ENCODE measurements at regions not wholly inside any gene's neighbourhood (a gene's known extent, or its start where the extent isn't known, plus 50 kb on each side); places are given as distances from the start of the nearest gene placed in this dataset.

DNA sequence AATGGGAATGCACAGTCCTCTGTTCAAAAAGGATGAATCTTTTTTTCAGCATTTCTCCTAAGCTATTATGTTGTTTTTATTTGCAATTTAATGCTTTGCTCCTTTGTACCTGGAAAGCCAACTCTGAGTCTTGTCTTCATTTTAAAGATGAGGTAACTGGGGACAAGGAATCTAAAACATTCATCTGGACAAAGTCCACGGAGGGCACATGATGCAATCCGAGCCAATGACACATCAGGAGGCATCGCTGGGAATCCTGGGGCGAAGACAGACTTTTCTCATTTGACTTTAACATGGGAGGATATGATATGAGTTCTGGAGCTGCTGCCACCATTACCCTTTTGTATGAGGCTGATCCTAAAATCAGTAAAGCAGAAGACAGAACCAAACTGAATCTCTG lies 116.5 kb upstream of the REG3G start:
- TF ChIP-seq, protein P1, sequence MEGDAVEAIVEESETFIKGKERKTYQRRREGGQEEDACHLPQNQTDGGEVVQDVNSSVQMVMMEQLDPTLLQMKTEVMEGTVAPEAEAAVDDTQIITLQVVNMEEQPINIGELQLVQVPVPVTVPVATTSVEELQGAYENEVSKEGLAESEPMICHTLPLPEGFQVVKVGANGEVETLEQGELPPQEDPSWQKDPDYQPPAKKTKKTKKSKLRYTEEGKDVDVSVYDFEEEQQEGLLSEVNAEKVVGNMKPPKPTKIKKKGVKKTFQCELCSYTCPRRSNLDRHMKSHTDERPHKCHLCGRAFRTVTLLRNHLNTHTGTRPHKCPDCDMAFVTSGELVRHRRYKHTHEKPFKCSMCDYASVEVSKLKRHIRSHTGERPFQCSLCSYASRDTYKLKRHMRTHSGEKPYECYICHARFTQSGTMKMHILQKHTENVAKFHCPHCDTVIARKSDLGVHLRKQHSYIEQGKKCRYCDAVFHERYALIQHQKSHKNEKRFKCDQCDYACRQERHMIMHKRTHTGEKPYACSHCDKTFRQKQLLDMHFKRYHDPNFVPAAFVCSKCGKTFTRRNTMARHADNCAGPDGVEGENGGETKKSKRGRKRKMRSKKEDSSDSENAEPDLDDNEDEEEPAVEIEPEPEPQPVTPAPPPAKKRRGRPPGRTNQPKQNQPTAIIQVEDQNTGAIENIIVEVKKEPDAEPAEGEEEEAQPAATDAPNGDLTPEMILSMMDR (conservative IDR thresholded peaks at IDR 0.05): no peak
- no peak for TF ChIP-seq EZH2 (IDR thresholded peaks at IDR 0.05; ENCODE audit: low read depth)

Measured in PC-9 (cell line).